RWPE1 (cell line): ENCODE measurements at regions not wholly inside any gene's neighbourhood (a gene's known extent, or its start where the extent isn't known, plus 50 kb on each side); places are given as distances from the start of the nearest gene placed in this dataset.

Source experiments
- CTCF ChIA-PET: fragments of 350-600 bp; sonication (Branson Sonifier 250); formaldehyde crosslinking; extraction: SDS; loops from one replicate; lab custom pipeline; 2021; lab: Yijun Ruan, JAX
- POLR2A ChIA-PET: fragments of 400-600 bp; formaldehyde crosslinking; extraction: SDS; loops from one replicate; lab custom pipeline; 2020; ENCODE audit warnings: antibody characterized with exemption; ENCODE audit not compliant: low non-redundant PET; lab: Yijun Ruan, JAX
- DNase-seq: peaks from one replicate; pipeline ENCODE4 v3.0.0; 2012; ENCODE audit warnings: low spot score
- H3K27ac ChIP-seq: fragments of 450-650 bp; 2 replicates; pipeline ENCODE4 v1.5.1; 2017
- CTCF ChIP-seq: fragments of 450-650 bp; conservative IDR thresholded peaks from 2 replicates; pipeline ENCODE4 v1.5.1; 2017; ENCODE audit warnings: low read depth, mild to moderate bottlenecking

- no peak for DNase-seq
- peak overlapping the region; percentile 99 for H3K27ac ChIP-seq
- CTCF ChIA-PET, result no interaction called here
- POLR2A ChIA-PET, result interaction anchor here (0.5 to 1.6 kb wide), 3 partner anchors 12 to 406 kb away, joined by 3 to 4 read pairs (median 4); no protein-coding TSS in a partner anchor
- TF ChIP-seq CTCF, result no peak
Observed at GRCh38 chr13:50123515-50123861, 108.2 kb downstream of the KCNRG start.

GRCh38 chr13:50123862-50124535 is 108.8 kb downstream of the KCNRG start:
- CTCF ChIA-PET, result interaction anchor here (0.6 to 1.3 kb wide), 2 partner anchors 407 to 499 kb away, joined by 3 to 7 read pairs; no protein-coding TSS in a partner anchor
- H3K27ac ChIP-seq, result peak overlapping the region; percentile 99
- DNase-seq, result peak; percentile 56
- POLR2A ChIA-PET, result interaction anchor here (0.5 to 1.6 kb wide), 4 partner anchors 8 to 406 kb away, joined by 3 to 4 read pairs (median 4); no protein-coding TSS in a partner anchor
- no peak for TF ChIP-seq CTCF

GRCh38 chr13:50124536-50125303 is 109.5 kb downstream of the KCNRG start:
- peak overlapping the region; percentile 99 for H3K27ac ChIP-seq
- POLR2A ChIA-PET, result interaction anchor here (0.6 to 1.6 kb wide), 4 partner anchors 9 to 405 kb away, joined by 3 to 4 read pairs (median 4); no protein-coding TSS in a partner anchor
- CTCF ChIA-PET, result interaction anchor here (0.6 to 1.3 kb wide), 3 partner anchors 40 to 499 kb away, joined by 3 to 7 read pairs (median 4); no protein-coding TSS in a partner anchor
- DNase-seq, result peak; percentile 98
- TF ChIP-seq CTCF, result no peak

DNA sequence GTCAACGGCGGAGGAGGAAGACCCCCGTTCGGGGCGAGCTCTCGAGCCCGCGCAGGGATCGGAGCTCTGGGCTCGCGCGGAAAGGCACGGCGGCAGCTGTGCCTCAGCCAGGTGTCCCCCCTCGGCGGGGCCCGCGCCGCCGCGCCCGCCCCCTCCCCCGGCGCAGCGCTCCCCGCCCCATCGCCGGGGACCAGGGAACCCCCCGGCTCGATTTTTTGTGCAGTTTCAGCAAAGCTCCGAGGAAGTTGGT is 110.0 kb downstream of the KCNRG start:
- DNase-seq, result peak; percentile 34
- ChIA-PET POLR2A (interaction anchor here (0.6 to 1.0 kb wide), 2 partner anchors 43 to 148 kb away, joined by 3 to 4 read pairs; no protein-coding TSS in a partner anchor), CTCF (interaction anchor here (0.7 kb wide), 1 partner anchor 41 kb away, joined by 4 read pairs; no protein-coding TSS in a partner anchor)
- no peak for TF ChIP-seq CTCF
- H3K27ac ChIP-seq, result peak overlapping the region; percentile 99

GRCh38 chr13:50125554-50126262 is 110.5 kb downstream of the KCNRG start:
- CTCF ChIA-PET, result interaction anchor here (0.7 kb wide), 1 partner anchor 41 kb away, joined by 4 read pairs; no protein-coding TSS in a partner anchor
- no peak for TF ChIP-seq CTCF
- POLR2A ChIA-PET, result interaction anchor here (0.5 to 1.3 kb wide), 4 partner anchors 32 to 148 kb away, joined by 3 to 4 read pairs (median 3); no protein-coding TSS in a partner anchor
- H3K27ac ChIP-seq, result peak overlapping the region; percentile 99
- peak; percentile 79 for DNase-seq
